WI38 (cell line): ENCODE measurements at regions not wholly inside any gene's neighbourhood (a gene's known extent, or its start where the extent isn't known, plus 50 kb on each side); places are given as distances from the start of the nearest gene placed in this dataset.

Source experiments
- H3K4me3 ChIP-seq: 2 replicates; pipeline ENCODE4 v1.5.1; 2011; ENCODE audit warnings: low read depth, mild to moderate bottlenecking, control low read depth, low read length
- CTCF ChIP-seq: IDR thresholded peaks from 2 replicates; pipeline ENCODE4 v1.5.1; 2012; ENCODE audit warnings: low read depth, mild to moderate bottlenecking, control low read depth, low read length

GRCh38 chr16:77603656-77604055 is 118.7 kb upstream of the NUDT7 start:
- TF ChIP-seq CTCF, result no peak
- H3K4me3 ChIP-seq, result no peak overlapping the region

- no peak for TF ChIP-seq CTCF
- H3K4me3 ChIP-seq, result no peak overlapping the region
Measured at GRCh38 chr16:77610496-77610895, 111.8 kb upstream of the NUDT7 start.

GRCh38 chr16:77611386-77611785 is 110.9 kb upstream of the NUDT7 start:
- TF ChIP-seq CTCF, result no peak

GRCh38 chr16:77612596-77612995 is 109.7 kb upstream of the NUDT7 start:
- no peak overlapping the region for H3K4me3 ChIP-seq
- no peak for TF ChIP-seq CTCF

More at GRCh38 chr16:77611386-77611785, 110.9 kb upstream of the NUDT7 start:
- H3K4me3 ChIP-seq, result no peak overlapping the region

- no peak overlapping the region for H3K4me3 ChIP-seq
- no peak for TF ChIP-seq CTCF
Measured at GRCh38 chr16:77613095-77613494, 109.2 kb upstream of the NUDT7 start.

- no peak overlapping the region for H3K4me3 ChIP-seq
- no peak for TF ChIP-seq CTCF
Measured at GRCh38 chr16:77617553-77617952, 104.8 kb upstream of the NUDT7 start.

GRCh38 chr16:77617996-77618395 is 104.3 kb upstream of the NUDT7 start:
- H3K4me3 ChIP-seq, result no peak overlapping the region
- no peak for TF ChIP-seq CTCF
